HG02852 (cell line): ENCODE measurements at regions not wholly inside any gene's neighbourhood (a gene's known extent, or its start where the extent isn't known, plus 50 kb on each side); places are given as distances from the start of the nearest gene placed in this dataset.

Experiments
- ATAC-seq: cut with Tn5 transposase; IDR thresholded peaks from one replicate; pipeline ENCODE4 v1.9.1; 2021; ENCODE audit warnings: mild to moderate bottlenecking, moderate library complexity; ENCODE audit not compliant: unreplicated experiment

DNA sequence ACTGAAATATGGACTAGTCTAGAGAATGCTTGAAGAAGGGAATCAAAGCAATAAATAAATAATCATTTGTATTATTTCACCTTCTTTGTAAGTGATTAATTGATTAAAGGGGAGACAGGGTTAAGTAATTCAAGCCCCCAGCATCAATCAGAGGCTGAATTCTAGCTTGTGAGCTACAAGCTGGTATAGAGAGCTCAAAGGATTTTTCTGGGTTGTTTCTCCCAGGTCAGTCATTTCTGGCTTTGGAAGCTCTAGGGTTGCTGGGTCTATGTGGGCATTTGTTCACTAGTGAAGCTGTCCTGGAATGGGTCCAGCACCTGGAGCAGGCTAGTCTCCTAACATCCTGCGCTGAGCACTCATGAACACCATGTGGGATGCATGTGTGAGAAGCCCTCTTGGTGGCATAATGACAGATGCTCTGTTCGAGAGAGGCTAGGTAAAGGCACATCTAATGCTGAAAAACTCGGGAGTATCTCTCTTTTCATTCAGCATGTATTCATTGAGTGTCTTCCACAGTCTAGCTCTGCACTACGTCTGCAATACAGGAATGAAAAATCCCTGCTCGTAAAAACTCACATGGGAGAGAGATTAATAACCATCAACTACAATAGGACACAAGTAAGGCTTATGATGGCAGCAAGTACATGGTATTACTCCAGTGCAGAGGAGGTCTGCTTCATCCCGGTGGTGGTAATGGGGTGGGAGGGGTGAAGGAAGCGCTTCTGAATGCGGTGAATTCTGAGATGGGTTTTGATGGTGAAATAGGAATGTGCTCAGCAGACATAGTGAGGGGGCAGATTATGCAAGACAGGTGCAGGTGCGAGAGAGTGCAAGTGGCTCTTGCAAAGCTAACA is 68.0 kb upstream of the NRP1 start:
- no peak for ATAC-seq

DNA sequence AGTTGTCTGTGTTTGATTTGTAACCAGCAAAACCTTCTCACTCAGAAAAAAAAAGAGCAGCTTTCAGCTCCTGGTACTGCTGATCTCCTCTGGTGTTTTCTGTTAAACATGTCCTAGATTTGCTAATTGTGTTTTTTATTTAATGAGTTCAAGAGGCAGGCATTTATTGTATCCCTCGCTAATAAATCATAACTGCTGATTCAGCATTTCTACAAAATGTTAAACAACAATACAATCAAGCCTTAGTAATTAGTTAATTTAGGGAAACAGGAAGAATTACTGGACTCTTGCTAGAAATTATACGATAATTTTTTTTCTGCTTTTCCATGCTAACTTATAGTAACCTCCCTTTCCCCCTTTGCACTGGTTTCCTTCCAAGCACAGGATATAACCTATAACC is 66.8 kb upstream of the NRP1 start:
- no peak for ATAC-seq

GRCh38 chr10:33398796-33399195 is 64.3 kb upstream of the NRP1 start:
- ATAC-seq: no peak

DNA sequence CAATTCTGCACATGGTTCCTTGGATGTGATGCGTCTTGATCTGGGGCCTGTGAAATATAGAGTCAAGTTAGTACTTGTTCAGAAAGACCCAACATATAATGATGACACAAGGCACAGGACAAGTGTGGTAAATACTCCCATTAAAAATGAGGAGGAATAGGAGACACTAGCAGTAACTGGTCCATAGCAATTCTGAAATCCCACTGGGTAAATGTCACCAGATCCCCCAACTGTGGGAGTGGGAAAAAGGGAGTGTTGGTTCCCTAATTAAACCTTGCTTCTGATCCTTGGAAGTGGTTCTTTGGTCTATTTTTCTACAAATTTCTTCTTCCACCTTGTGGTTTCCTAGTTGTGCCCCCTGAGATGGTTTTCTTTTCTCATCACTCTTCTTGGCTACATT is 62.5 kb upstream of the NRP1 start:
- no peak for ATAC-seq

- no peak for ATAC-seq
These were observed 61.8 kb upstream of the NRP1 start for GRCh38 chr10:33396279-33396678.

GRCh38 chr10:33395201-33395600 is 60.7 kb upstream of the NRP1 start:
- no peak for ATAC-seq

DNA sequence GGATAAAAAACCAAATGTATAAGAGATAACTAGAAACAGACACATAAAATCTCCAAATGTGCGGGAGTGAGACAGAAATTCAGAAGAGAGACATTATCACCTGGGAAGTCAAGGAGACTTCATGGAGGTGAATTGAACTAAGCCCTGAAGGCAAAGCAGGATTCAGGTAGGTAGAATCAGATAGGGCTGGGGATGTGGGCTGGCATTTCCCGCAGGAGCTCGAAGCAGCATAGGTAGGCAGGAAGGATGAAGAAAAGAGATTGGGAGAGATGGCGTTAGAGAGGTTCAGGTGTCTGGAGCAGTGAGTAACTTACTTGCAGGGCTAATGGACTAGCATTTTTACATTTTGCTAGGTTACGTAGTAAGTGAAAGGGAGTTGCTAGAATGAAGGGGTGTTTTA is 58.2 kb upstream of the NRP1 start:
- ATAC-seq: no peak

- ATAC-seq: no peak
These were observed 57.4 kb upstream of the NRP1 start for GRCh38 chr10:33391611-33392465.

DNA sequence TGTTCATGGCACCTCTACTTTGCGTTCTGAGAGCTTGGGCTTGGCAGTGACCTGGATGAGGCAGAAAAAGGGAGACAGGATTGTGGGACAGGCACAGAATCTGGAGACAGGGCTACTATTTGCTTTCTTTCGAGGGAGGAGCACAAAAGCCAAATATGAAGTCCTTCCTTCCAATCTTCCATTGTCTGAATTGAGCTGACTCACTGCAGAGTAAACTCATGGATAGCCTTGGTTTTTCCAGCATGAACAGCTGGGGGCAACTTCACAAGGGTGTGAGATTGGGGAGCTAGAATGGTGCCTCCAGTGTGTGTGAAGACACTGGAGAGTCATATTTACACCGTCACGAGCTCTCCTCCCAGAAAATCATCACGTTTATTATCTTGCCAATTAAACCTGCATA is 55.6 kb upstream of the NRP1 start:
- no peak for ATAC-seq

DNA sequence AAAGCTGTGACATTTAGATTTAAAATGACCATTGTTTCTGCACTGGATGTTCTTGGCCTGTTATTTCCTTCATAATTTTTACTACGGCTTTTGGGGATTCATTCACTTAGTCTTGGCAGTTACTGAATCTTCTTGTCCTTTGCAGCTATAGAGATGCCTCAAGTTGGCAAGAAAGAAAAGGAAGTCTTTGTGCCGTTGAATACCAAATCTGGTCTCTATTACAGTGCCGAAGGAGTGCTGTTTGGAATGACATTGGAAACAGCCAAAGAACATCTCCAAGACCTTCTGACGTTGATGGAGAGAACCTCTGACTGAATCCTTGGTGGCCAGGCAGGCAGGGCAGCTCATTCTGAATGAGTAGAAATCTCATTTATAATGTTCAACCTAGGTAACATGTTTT is 54.3 kb upstream of the NRP1 start:
- no peak for ATAC-seq

- ATAC-seq: no peak
These were observed 53.9 kb upstream of the NRP1 start for GRCh38 chr10:33388382-33388781.

DNA sequence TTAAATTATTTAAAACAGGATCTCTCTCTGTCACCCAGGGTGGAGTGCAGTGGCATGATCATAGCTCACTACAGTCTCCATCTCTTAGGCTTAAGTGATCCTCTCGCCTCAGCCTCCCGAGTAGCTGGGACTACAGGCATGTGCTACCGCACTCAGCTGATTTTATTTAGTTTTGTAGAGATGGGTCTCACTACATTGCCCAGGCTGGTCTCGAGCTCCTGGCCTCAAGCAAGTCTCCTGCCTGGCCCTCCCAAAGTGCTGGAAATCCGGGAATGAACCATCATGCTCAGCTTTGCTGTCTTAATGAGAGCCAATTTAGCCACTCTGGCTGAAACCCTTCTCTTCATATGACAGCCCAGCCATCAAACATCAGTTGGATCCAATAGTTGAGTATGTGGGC is 53.3 kb upstream of the NRP1 start:
- no peak for ATAC-seq

DNA sequence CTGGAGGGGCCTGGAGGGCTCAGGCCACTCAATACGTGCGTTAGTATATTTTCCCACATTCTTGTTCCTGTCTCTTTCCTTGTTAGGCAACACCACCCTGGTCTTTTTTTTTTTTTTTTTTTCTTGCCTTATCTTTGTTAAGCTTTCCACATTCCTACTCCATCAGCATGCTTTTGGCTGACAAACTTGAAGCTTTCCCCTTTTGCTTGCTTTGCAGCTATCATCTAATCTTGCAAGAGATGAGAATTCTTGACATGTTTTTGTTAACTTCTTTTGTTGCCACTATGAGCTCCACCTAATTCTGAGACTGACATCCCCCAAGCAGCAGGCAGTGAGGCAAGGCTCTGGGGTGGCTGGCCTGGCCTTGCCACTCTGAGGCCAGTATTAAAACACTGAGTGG is 52.5 kb upstream of the NRP1 start:
- ATAC-seq: no peak

GRCh38 chr10:33385686-33386085 is 51.2 kb upstream of the NRP1 start:
- no peak for ATAC-seq

DNA sequence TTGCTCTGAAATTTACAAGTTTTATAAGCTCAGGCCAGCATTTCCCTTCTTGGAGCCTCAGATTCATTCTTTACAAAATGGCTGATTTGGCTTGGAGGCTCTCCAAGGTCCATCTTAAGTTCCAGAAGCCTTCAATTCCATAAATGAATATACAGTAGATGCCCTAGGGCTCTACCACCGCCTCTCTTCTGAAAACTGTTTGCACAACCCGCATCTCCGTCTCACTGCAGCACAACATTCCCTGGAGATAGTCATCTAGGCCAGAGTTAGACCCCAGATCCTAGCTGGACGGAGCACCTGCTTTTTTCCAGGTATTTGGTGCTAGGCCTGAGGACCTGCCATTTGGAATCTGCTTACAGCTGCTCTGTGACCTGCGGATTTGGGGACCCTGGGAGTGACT is 50.5 kb upstream of the NRP1 start:
- ATAC-seq: no peak
